GM21529 (cell line): ENCODE measurements at regions not wholly inside any gene's neighbourhood (a gene's known extent, or its start where the extent isn't known, plus 50 kb on each side); places are given as distances from the start of the nearest gene placed in this dataset.

Source experiments
- ATAC-seq: cut with Tn5 transposase; IDR thresholded peaks from one replicate; pipeline ENCODE4 v1.9.1; 2021; ENCODE audit not compliant: unreplicated experiment

DNA sequence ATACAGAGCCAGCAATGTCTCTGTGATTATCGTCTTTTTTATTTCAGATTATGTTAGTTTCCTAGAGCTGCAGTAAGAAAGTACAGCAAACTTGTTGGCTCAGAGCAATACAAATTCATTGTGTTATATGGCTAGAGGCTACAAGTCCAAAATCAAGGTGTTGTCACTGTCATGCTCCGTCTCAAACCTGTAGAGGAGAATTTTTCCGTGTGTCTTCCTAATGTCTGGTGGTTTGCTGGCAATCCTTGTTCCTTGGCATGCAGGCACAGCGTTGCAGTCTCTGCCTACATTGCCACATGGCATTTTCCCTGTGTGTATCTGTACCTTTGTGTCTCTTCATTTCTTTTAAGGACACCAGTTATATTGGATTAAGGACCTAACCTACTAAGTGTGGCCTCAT lies 244.4 kb downstream of the LRRIQ3 start:
- ATAC-seq: no peak

DNA sequence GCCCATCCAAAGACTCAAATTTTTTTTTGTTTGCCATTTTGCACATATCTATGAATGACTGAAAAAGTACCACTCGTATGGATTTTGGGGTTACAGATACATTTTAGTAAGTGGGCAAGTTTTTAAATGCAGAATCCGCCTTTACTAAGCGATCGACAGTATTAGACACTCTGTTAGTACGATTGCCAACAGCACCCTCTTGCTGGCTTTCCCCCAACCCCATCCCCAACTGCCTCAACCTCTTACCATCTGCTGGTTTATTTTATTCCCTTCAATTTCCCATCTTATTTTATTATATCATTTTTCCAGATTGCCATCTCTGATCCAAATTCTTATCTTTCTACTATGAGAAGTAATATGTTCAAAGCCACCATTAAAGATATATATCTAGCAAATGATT lies 244.8 kb downstream of the LRRIQ3 start:
- no peak for ATAC-seq

DNA sequence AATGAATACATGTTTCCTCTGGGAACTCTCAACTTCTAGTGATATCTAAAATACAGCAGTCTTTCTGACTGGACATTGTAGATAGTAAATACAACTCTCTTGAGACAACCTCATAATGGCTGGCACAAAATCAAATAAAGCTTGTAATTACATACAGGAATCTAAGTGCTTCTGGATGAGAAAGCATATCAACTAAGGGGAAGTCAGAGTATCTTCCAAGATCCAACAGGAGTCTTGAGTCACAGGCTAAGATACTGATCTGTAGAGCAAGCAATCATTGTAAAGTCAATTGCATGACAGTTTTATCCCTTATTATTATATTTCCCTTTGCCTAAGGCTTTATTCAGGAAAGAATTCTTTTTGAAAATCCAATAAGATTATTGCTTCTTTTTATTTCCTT lies 249.9 kb downstream of the LRRIQ3 start:
- ATAC-seq: no peak

DNA sequence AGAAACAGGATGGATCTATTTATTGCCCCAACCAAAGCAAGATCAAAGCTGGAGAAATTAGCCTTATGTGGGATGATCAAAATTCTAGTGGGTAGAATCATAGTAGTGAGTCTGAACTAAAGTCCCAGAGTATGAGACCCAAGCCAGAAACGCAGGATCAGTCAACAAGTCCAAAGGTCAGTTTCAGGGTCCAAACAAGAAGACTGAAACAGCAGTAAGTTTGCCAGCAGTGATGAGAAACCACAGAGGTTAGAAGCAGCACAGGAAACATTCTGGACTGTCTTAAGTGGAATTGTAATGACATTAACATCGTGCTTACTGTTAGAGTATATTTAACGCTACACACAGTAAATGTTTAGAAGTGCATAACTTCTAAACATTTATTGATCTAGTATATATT lies 251.0 kb downstream of the LRRIQ3 start:
- ATAC-seq: no peak

DNA sequence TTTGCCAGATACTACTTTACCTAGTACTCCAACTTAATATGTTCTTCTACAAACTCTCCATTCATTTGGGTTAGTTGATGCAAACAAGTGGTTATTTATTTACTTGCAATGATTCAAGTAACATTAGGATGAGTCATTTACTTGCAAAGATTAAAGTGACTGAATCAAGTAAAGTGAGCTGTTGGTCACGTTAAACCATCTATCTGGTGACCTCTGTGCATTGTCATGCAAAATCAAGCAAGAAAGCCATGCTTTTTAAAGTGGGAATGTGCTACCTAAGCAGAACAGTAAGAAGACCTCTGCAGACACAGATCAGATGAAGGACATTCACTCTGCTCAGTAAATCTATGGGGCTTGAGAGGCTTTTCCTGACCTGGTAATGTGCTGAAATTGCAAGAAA lies 254.7 kb downstream of the LRRIQ3 start:
- ATAC-seq: no peak

DNA sequence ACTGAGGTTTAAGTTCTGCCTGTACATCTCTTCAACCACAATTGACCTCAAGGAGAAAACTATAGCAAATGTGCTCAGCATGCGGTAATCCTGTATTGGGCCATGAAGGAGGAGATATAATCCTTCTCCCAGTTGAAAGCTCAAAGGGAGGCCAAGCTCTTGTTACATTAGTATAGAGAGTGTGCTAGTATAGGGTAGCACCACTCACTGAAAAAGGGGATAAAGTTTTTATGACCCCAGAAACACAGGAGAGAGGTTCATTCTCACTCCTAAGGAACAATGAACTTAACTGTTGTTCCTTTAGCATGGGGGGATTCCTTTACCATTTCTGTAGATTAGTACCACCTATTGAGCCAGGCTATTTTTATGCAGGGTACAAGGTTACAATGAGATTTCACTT lies 267.7 kb downstream of the LRRIQ3 start:
- no peak for ATAC-seq

DNA sequence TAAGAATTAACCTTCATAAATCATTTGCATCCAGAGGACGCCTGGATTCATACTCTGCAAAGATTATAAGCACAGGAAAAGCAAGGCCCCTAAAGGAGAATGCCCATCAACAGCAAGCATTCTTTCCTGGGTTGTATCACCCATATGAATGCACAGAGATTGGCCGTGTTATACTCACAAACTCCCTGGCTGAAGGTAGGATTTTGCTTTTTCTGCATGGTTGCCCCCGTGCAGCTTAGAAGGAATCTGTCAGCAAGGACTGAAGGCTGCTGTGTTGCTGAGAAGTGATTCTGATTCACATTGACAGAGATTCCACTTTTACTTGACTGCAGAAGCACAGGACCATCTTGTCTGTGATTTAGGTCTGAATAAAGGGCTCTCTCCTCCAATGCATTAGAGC lies 283.0 kb downstream of the LRRIQ3 start:
- no peak for ATAC-seq

DNA sequence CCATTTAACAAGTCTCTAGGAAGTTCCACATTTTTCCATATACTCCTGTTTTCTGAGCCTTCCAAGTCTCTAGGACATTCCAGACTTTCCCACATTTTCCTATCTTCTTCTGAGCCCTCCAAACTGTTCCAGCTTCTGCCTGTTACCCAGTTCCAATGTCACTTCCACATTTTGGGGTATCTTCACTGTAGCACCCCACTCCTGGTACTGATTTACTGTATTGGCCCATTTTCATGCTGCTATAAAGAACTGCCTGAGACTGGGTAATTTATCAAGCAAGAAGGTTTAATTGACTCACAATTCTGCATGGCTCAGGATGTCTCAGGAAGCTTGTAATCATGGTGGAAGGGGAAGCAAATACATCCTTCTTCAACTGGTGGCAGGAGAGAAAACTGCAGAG lies 285.0 kb downstream of the LRRIQ3 start:
- no peak for ATAC-seq

DNA sequence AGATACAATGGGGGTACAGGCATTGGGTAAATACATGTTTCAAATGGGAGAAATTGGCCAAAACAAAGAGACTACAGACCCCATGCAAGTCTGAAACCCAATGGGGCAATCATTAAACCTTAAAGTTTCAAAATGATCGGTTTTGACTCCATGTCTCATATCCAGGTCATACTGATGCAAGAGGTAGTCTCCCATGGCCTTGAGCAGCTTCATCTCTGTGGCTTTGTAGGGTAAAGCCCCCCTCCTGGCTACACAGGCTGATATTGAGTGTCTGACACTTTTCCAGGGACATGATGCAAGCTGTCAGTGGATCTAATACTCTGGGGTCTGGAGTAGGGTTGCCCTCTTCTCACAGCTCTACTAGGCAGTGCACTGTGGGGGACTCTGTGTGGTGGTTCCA lies 286.1 kb downstream of the LRRIQ3 start:
- ATAC-seq: no peak

DNA sequence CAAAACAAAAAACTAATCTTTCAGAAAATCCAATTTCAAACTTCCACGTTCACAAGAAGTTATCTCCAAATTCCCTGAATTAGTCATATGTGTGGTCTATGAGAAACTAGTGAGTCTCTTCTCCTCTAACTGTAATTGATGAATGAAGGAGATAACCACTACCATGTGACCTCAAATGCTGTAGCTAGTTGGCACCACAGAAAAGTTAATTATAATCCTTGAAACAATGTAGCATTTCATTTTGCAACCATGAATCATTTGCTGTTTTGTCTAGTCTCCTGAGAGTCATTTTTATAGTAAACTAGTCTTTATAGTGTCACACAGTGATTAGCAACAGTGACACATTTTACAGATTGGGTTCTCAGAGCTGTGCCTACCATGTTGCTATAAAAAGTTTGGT lies 287.5 kb downstream of the LRRIQ3 start:
- no peak for ATAC-seq

DNA sequence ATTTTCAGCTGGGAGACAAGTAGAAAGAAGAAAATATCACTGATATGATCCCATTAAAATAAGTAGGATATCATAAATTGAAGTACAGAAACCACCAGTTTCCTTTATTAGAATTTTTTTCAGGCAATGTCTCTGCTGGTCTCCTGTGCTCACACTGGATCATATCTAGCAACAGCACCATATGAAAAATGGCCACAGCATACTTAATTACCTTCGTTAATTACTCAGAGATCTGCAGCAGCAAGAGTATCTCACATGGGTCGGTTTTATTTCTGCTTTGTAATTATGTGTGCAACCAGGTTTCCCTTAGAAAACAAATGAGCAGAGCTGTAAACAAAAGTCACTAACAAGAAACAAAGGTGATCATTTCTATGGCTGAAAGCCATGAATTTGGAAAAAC lies 287.9 kb downstream of the LRRIQ3 start:
- ATAC-seq: no peak

DNA sequence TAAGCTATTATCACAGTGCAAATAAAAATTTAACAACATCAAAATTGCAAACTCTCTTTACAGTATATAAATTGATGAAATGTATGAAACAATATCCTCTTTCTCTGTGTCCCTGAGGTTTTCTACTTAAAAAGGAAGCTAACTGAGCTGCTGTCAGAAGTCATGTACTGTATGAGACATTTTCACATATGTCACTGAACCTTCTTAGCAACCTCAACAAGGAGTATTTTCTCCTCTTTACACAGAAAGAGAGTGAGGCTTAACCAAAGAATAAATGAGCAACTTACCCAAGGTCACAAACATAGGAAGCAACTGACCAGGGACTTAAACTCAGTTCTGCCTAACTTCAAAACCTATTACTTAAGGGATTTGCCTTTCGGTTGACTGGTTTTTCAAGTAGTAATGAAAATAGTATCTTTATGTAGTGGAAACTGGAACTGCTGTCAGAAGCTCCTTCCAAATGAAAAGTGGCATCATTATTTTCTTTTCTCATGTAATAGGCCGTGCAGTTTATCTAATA lies 288.9 kb downstream of the LRRIQ3 start:
- no peak for ATAC-seq

DNA sequence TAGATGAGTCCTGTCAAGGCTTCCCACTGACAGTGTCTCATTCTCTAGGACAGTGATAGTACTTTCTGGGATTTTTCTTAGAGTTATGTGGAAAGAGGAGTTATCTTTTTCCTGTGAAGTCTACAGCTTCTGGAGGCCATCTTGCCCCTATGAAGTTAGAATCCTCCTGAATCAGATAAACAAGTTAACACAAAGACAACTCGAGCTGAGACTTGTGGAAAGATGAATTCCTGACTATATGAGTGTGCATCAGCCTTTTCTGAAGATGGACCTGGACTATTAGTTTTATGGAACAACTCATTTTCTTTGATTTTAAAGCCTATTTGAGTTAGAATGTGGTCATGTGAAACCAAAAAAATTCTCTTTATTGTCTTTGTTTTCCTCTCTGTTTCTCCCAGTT lies 290.9 kb downstream of the LRRIQ3 start:
- ATAC-seq: no peak

DNA sequence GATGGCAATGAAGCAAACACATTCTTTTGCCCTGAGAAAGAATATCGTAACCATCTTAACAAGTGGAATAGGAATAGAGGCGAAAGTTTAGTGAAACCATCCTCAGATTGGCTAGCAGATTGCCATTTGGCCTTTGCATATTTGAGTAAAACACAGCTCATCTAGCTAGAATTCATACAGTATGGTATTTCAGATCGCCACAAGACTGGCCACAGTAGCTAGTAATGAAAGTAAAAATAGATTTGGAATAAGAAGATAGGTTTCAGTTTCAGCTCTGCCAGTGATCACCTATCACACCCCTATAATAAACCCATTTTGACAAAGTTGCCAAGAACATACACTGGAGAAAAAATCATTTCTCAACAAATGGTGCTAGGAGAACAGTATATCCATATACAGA lies 294.9 kb downstream of the LRRIQ3 start:
- ATAC-seq: no peak

DNA sequence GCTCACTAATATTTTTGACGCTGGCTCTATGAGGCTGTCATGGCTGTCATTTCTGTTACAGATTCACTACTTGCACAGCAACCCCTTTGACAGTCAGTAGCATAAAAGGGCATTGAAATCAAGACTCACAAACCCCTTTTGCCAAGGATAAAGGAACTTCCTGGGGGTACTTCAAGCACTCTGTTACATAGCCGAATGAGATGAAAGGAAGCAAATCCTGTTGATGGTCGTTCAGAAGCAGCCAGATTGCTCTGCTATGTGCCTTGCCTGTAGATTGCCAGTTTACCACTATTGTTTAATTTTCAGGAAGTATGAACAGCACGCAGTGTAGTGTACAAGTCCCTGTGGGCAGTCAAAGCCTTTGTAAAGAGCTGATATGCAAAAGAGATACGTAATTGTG lies 296.2 kb downstream of the LRRIQ3 start:
- no peak for ATAC-seq

DNA sequence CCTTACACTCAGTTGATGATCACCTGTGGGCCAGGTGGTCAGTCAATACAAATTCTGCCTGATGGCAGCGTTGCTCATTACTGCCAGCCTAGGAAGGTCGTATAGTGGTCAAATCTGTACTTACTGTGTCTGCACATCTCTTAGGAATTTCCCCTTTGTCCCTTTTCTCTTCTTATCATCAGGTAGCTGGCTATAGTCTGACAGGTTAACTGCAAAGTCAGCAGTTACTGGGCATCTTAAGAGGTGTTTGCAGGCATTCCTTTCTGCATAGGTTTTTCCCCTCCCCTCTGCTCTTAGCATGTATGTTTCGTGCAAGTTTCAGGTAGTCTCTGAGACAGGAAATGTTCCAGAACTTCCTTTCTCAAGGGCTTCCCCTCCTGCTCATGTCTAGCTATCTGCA lies 298.7 kb downstream of the LRRIQ3 start:
- no peak for ATAC-seq

DNA sequence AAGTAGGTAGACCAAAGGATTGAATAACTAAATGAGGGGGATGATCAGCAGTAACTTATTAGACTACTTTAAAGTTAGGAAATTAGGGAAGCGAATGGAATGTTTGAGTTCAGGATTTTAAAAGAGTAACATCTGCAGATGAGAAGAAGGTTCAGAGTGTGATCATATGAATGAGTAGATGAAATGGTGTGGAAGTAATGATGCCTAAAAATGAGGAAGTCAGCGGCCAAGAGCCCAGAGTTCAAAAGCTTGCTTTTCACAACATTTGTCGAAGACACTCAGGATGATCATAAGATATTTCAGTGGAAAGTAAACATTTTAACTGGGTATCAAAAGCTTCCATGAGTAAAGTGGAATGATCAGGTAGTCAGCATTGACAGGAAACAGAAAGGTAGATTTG lies 299.4 kb downstream of the LRRIQ3 start:
- ATAC-seq: no peak

DNA sequence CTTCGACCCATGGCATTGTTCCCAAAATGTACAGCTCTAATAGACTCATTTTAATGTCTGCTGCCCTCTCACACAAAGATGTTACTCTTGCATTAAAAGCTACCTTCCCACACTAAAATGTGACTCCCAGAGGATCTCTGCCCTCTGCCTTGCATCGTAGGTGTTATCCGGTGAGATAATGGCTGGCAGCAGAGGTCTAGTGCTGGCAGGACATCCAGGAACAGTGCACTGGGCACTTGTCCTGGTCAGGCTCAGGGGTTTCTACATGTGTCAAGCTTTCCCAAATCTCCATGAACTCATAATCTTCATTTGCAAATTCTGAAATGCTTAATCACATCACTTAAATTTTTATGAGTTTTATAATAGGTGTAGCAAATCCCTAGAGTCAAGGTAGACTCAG lies 310.6 kb downstream of the LRRIQ3 start:
- ATAC-seq: no peak

DNA sequence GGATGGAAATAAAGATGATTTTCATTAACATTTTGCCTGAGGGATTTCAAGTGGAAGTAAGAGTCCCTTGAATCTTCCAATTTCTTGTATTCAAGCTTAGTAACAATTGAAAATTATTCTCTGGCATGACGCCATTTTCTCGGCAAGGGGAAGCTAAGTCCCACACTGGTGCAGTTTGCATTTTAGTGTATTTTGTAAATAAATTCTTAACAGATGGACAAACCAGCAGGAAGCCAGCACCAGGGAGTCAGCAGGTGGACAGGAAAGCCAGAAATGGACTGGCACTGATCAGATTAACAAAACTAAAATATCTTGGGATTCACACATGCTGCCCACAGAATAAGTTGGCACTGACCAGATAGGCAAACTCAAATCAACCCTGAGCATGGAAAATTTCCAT lies 311.3 kb downstream of the LRRIQ3 start:
- no peak for ATAC-seq

DNA sequence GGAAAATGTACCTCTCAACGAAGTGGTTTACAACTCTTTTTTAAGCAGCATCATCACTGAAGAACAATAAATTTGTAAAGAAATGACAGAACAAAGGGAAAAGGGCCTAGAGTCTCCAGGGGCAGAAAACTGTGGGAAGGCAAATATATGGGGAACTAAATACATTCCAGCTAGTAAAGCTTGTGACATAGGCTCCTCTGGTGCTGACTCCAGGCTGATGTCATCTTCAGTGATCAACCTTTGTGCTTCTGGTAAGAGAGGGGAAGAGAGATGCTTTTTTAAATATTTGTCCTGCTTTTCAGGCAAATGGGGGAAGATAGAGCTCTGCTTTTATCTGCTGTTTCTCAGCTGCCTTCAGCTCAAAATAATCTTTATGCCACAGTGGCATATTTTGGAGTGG lies 323.2 kb downstream of the LRRIQ3 start:
- no peak for ATAC-seq

DNA sequence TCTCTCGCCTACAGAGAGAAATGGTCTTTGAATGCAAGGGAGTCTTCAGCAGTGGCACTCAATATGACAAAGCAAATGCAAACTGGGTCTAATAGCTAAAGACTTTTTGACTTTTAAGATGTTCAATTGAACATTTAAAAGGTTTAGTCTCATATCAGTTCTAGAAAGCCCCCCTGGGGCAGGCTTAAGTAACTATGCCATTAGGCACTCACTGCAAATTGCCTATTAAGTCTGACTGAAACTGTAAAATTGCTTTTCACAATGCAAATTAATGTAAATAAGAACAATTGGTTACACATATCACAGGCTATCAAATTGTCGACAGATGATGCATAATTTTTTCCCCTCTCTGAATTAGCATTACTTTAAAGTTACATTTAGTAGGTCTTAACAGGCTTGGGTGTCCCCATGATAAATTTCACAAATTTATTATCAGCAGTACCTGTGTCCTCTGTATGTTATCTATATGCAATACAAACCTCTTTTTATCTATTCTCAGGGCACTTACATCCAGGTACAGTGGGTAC lies 329.1 kb downstream of the LRRIQ3 start:
- no peak for ATAC-seq

DNA sequence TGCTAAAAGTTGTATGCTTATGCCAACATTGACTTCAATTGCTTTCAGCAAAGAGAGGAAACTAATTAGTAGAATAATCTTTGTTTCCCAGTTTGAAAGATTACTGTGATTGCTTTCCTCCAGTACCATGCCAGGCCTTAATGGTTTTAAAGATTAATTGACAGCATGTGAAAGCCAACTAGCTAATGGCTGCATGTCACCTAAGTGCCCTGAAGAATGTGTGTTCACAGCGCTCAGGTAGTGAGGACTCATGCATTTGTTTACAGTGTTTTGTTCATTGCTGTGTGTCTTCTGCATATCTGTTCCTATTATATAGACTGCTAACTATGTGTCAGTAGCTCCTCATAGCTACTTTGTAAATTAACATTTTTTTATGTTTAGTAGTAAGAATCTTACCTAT lies 335.6 kb downstream of the LRRIQ3 start:
- no peak for ATAC-seq

DNA sequence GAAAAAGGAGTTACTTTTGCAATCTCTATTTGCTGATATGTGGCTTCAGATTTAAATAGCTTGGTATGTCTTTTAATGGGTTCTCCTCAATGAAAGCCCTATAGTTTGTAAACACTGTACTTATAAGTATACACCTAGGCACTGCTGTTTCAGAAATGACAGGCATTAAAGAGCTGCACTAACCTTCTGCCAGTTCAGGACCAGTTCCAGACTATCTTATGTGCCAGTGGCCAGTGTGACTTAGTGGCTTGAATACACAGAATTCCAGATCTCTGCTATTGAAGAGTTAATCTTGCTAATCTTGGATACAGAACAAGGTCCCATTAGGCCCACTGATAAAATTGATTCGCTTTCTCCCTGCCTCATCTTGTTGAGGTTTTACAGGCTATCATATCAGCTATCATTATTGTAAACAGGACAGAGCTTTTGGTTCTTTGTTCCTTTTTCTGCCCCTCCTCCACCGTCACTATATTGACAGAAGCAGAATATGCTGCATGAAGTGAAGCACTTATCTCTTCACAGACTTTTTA lies 337.5 kb downstream of the LRRIQ3 start:
- no peak for ATAC-seq
